ENCODE measurements at regions not wholly inside any gene's neighbourhood (a gene's known extent, or its start where the extent isn't known, plus 50 kb on each side); places are given as distances from the start of the nearest gene placed in this dataset.
A peak's percentile ranks its signal among the peaks of the same experiment; 100 is the strongest.

DNA sequence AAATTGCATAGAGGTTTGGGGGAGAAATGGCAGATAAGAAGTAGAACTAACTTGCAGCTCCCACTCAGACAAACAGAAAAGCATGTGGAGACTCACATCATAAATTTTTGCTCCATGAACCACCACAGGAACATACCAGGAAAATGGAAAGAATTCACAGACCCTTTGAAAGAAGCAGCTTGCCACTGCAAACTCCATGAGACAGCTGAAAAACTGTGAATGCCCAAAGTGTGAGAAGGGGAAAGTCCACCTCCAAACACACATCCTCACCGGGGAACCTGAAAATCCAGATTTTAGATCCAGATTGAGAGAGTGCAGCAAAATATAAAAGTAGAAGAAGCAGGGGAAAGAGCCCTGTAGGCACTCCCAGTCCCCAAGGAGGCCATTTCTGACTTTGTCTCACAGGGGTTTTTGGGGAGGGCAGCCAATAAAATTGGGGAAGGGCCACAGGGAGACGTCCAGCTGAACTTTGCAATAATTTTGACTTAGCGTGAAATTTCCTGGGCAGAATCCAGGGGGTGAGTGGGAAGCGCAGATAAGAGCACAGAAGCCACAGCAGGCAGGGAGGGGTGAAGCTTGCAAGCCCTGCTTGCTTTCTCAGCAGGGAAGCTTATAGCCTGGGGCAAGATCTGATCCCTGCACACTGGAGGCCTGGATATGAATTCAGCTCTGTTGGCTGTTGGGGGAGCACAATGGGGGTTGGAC lies 183.4 kb upstream of the UBE2E2 start:
- no peaks in the 10 kb centered on the region for H3K9me3 Mint-ChIP-seq (ENCODE audit: unreplicated experiment)
- CTCF ChIA-PET, result interaction anchor here (0.6 to 2.0 kb wide), 3 partner anchors 9 to 289 kb away, joined by 3 to 8 read pairs (median 3); no protein-coding TSS in a partner anchor
- intact Hi-C loops (cut with micrococcal nuclease), result no loop called here
- POLR2A ChIA-PET, result interaction anchor here (1.0 to 1.3 kb wide), 3 partner anchors 17 to 33 kb away, joined by 3 to 4 read pairs (median 3); no protein-coding TSS in a partner anchor
- peak; percentile 40 for DNase-seq (ENCODE audit: unreplicated experiment)
- H3K36me3 Mint-ChIP-seq (ENCODE audit: insufficient read depth, unreplicated experiment), result no peaks in the 10 kb centered on the region
- no peak for TF ChIP-seq CTCF (IDR thresholded peaks at IDR 0.05; ENCODE audit: unreplicated experiment)
- no TSS peak for BruUV-seq (replicated peaks)
- no peak overlapping the region for H3K4me3 Mint-ChIP-seq (ENCODE audit: unreplicated experiment)
- peaks cover 21% of the 10 kb centered on the region for H3K4me1 Mint-ChIP-seq (ENCODE audit: insufficient read depth, unreplicated experiment)
- no peak overlapping the region for H3K27ac Mint-ChIP-seq (ENCODE audit: low read depth, unreplicated experiment)
- H3K27me3 Mint-ChIP-seq (ENCODE audit: insufficient read depth, unreplicated experiment), result peaks cover 20% of the 10 kb centered on the region

DNA sequence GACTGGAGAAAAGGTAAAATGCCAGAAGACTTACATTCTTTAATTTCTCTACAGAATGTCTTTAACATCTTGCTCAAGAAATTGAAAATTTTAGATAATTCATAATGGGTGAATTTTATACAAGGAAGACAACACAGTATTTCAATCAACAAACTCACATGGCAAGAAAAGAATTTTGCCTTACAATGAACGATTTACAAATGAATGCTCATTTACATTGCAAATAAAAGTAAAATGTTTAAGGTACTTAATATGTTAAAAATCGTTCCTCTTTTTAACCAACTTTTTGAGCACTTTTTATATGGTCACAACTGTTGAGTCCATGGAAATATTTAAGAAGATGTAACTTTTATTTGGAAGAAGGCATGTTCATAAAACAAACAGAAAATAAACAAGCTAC lies 174.8 kb upstream of the UBE2E2 start:
- intact Hi-C loops (cut with micrococcal nuclease), result no loop called here
- ChIA-PET CTCF (no interaction called here), POLR2A (no interaction called here)
- H3K9me3 Mint-ChIP-seq (ENCODE audit: unreplicated experiment), result no peaks in the 10 kb centered on the region
- TF ChIP-seq CTCF (IDR thresholded peaks at IDR 0.05; ENCODE audit: unreplicated experiment), result no peak
- no TSS peak for BruUV-seq (replicated peaks)
- no peak for DNase-seq (ENCODE audit: unreplicated experiment)
- no peaks in the 10 kb centered on the region for H3K36me3 Mint-ChIP-seq (ENCODE audit: insufficient read depth, unreplicated experiment)
- H3K4me3 Mint-ChIP-seq (ENCODE audit: unreplicated experiment), result no peak overlapping the region
- H3K27me3 Mint-ChIP-seq (ENCODE audit: insufficient read depth, unreplicated experiment), result peaks cover 53% of the 10 kb centered on the region
- H3K27ac Mint-ChIP-seq (ENCODE audit: low read depth, unreplicated experiment), result no peak overlapping the region
- no peaks in the 10 kb centered on the region for H3K4me1 Mint-ChIP-seq (ENCODE audit: insufficient read depth, unreplicated experiment)

DNA sequence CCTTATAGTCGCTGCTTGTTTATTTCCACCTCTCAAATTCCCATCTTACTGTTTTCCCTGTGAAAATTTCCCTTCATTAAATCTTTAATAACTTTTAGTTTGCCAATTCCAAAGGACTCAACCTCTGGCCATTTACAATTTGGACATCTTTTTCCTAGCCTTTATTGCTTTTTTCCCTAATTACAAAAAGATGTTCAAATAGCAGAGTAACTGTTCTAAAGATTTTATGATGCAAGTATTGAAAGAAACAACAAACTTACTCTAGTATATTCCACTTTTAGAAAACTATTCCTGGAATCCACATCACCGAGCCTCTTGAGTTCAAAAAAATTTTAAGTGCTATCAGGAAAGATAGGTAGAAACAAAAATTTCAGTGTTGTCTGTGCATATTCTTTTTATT lies 174.1 kb upstream of the UBE2E2 start:
- Mint-ChIP-seq H3K27me3 (ENCODE audit: insufficient read depth, unreplicated experiment) (peaks cover 46% of the 10 kb centered on the region), H3K4me3 (ENCODE audit: unreplicated experiment) (no peak overlapping the region), H3K4me1 (ENCODE audit: insufficient read depth, unreplicated experiment) (no peaks in the 10 kb centered on the region), H3K27ac (ENCODE audit: low read depth, unreplicated experiment) (no peak overlapping the region), H3K36me3 (ENCODE audit: insufficient read depth, unreplicated experiment) (no peaks in the 10 kb centered on the region), H3K9me3 (ENCODE audit: unreplicated experiment) (no peaks in the 10 kb centered on the region)
- intact Hi-C loops (cut with micrococcal nuclease), result no loop called here
- TF ChIP-seq CTCF (IDR thresholded peaks at IDR 0.05; ENCODE audit: unreplicated experiment), result no peak
- ChIA-PET CTCF (no interaction called here), POLR2A (no interaction called here)
- no TSS peak for BruUV-seq (replicated peaks)
- DNase-seq (ENCODE audit: unreplicated experiment), result no peak

DNA sequence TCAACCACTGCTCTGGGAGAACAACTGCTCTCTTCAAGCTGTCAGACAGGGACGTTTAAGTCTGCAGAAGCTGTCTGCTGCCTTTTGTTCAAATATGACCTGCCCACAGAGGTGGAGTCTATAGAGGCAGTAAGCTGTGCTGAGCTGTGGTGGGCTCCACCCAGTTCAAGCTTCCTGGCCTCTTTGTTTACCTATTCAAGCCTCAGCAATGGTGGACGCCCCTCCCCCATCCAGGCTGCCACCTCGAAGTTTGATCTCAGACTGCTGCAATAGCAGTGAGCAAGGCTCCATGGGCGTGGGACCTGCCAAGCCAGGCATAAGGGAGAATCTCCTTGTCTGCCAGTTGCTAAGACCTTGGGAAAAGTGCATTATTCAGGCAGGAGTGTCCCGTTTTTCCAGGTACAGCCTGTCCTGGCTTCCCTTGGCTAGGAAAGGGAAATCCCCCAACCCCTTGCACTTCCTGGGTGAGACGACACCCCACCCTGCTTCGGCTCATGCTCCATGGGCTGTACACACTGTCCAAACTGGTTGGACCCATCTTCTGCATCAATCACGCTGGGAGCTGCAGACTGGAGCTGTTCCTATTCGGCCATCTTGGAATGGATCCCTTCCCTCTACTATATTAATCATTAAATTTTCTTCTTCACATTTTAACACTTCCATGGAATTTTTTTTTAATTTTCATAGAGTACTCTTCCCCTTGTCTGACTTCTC lies 167.0 kb upstream of the UBE2E2 start:
- Mint-ChIP-seq H3K36me3 (ENCODE audit: insufficient read depth, unreplicated experiment) (no peaks in the 10 kb centered on the region), H3K9me3 (ENCODE audit: unreplicated experiment) (peaks cover 7% of the 10 kb centered on the region), H3K27ac (ENCODE audit: low read depth, unreplicated experiment) (peak overlapping the region; percentile 77), H3K4me3 (ENCODE audit: unreplicated experiment) (no peak overlapping the region), H3K4me1 (ENCODE audit: insufficient read depth, unreplicated experiment) (peaks cover 15% of the 10 kb centered on the region), H3K27me3 (ENCODE audit: insufficient read depth, unreplicated experiment) (peaks cover 10% of the 10 kb centered on the region)
- intact Hi-C loops (cut with micrococcal nuclease), result no loop called here
- ChIA-PET POLR2A (no interaction called here), CTCF (interaction anchor here (0.6 to 0.7 kb wide), 2 partner anchors 18 to 145 kb away, joined by 3 read pairs; no protein-coding TSS in a partner anchor)
- DNase-seq (ENCODE audit: unreplicated experiment), result peak; percentile 26
- BruUV-seq (replicated peaks), result no TSS peak
- no peak for TF ChIP-seq CTCF (IDR thresholded peaks at IDR 0.05; ENCODE audit: unreplicated experiment)

Measured in MCF 10A (cell line).